Neural cell (in vitro differentiated cells): ENCODE measurements at regions not wholly inside any gene's neighbourhood (a gene's known extent, or its start where the extent isn't known, plus 50 kb on each side); places are given as distances from the start of the nearest gene placed in this dataset.

ENCODE experiments used
- H2AFZ ChIP-seq: fragments of 200-600, 300-800 bp; sonication (generic), shearing (Covaris generic); 2 replicates; pipeline ENCODE4 v1.6.0; 2014; ENCODE audit warnings: low read depth, mild to moderate bottlenecking, antibody characterized with exemption, low read length, moderate library complexity
- H3F3A ChIP-seq: fragments of 200-600 bp; shearing (Covaris generic); 2 replicates; pipeline ENCODE4 v1.6.1; 2016; ENCODE audit warnings: mild to moderate bottlenecking, moderate library complexity, mixed read lengths, antibody characterized with exemption, low read length; ENCODE audit not compliant: insufficient read depth, poor library complexity, severe bottlenecking
- H3K27ac ChIP-seq: fragments of 200-600, 300-800 bp; sonication (generic), shearing (Covaris generic); 2 replicates; pipeline ENCODE4 v1.5.1; 2014; ENCODE audit warnings: mild to moderate bottlenecking, low read length, moderate library complexity
- H3K27me3 ChIP-seq: fragments of 300-800, 200-600 bp; sonication (generic), shearing (Covaris generic); 2 replicates; pipeline ENCODE4 v1.6.0; 2014; ENCODE audit warnings: mild to moderate bottlenecking, low read depth, low read length, moderate library complexity; ENCODE audit not compliant: insufficient read depth
- H3K36me3 ChIP-seq: fragments of 300-800, 200-600 bp; sonication (generic), shearing (Covaris generic); 2 replicates; pipeline ENCODE4 v1.5.1; 2014; ENCODE audit warnings: mild to moderate bottlenecking, antibody characterized with exemption, low read length, moderate library complexity; ENCODE audit not compliant: insufficient read depth
- H3K4me2 ChIP-seq: fragments of 300-800, 200-600 bp; sonication (generic), shearing (Covaris generic); 2 replicates; pipeline ENCODE4 v1.6.0; 2014; ENCODE audit warnings: mild to moderate bottlenecking, low read length
- H3K4me3 ChIP-seq: fragments of 300-800, 200-600 bp; sonication (generic), shearing (Covaris generic); 2 replicates; pipeline ENCODE4 v1.5.1; 2014; ENCODE audit warnings: mild to moderate bottlenecking, low read length, moderate library complexity
- H3K79me2 ChIP-seq: fragments of 200-600 bp; shearing (Covaris generic); replicated peaks from 2 replicates; pipeline ENCODE4 v1.6.0; 2014; ENCODE audit warnings: mild to moderate bottlenecking, low read length, moderate library complexity; ENCODE audit not compliant: insufficient read depth
- H3K9ac ChIP-seq: fragments of 300-800, 200-600 bp; sonication (generic), shearing (Covaris generic); 2 replicates; pipeline ENCODE4 v1.6.1; 2016; ENCODE audit warnings: mild to moderate bottlenecking, low read length, mixed read lengths
- H3K9me2 ChIP-seq: fragments of 200-600 bp; shearing (Covaris generic); 2 replicates; pipeline ENCODE4 v1.6.1; 2016; ENCODE audit warnings: mild to moderate bottlenecking, low read length, mixed read lengths; ENCODE audit not compliant: insufficient read depth
- H3K9me3 ChIP-seq: fragments of 200-600, 300-800 bp; sonication (generic), shearing (Covaris generic); 2 replicates; pipeline ENCODE4 v1.6.1; 2016; ENCODE audit warnings: mild to moderate bottlenecking, mixed run types, low read length, moderate library complexity, mixed read lengths
- H4K20me1 ChIP-seq: fragments of 200-600 bp; shearing (Covaris generic); 2 replicates; pipeline ENCODE4 v1.6.1; 2016; ENCODE audit warnings: mild to moderate bottlenecking, mixed run types; ENCODE audit not compliant: insufficient read depth
- CTCF ChIP-seq: fragments of 450-650 bp; IDR thresholded peaks from 2 replicates; pipeline ENCODE4 v1.5.1; 2014; ENCODE audit warnings: antibody characterized with exemption, mild to moderate bottlenecking, moderate library complexity; ENCODE audit not compliant: poor library complexity, severe bottlenecking
- EP300 ChIP-seq: fragments of 450-650 bp; conservative IDR thresholded peaks from 2 replicates; pipeline ENCODE4 v1.6.1; 2014; ENCODE audit warnings: antibody characterized with exemption, mild to moderate bottlenecking, moderate library complexity; ENCODE audit not compliant: poor library complexity, severe bottlenecking
- EZH2 ChIP-seq: fragments of 200-600, 300-800 bp; shearing (Covaris generic), sonication (generic); IDR thresholded peaks from 2 replicates; pipeline ENCODE4 v1.6.1; 2014; ENCODE audit warnings: antibody characterized with exemption, low read length, borderline replicate concordance, mild to moderate bottlenecking; ENCODE audit not compliant: insufficient read depth, poor library complexity, severe bottlenecking
- MXI1 ChIP-seq: fragments of 450-650 bp; conservative IDR thresholded peaks from 2 replicates; pipeline ENCODE4 v1.6.1; 2014; ENCODE audit warnings: antibody characterized with exemption, mild to moderate bottlenecking; ENCODE audit not compliant: poor library complexity, severe bottlenecking
- POLR2AphosphoS5 ChIP-seq: IDR thresholded peaks from 2 replicates; pipeline ENCODE4 v1.6.1; 2012
- RAD21 ChIP-seq: fragments of 450-650 bp; conservative IDR thresholded peaks from 2 replicates; pipeline ENCODE4 v1.6.1; 2014; ENCODE audit warnings: antibody characterized with exemption, mild to moderate bottlenecking, moderate library complexity
- SMC3 ChIP-seq: fragments of 450-650 bp; conservative IDR thresholded peaks from 2 replicates; pipeline ENCODE4 v1.6.1; 2014; ENCODE audit warnings: antibody characterized with exemption, mild to moderate bottlenecking, moderate library complexity; ENCODE audit not compliant: poor library complexity
- TAF1 ChIP-seq: IDR thresholded peaks from 2 replicates; pipeline ENCODE4 v1.6.1; 2012; ENCODE audit warnings: low read depth
- TF ChIP-seq, protein P1 (sequence below): IDR thresholded peaks from 2 replicates; pipeline ENCODE4 v1.6.1; 2012; ENCODE audit warnings: borderline replicate concordance

DNA sequence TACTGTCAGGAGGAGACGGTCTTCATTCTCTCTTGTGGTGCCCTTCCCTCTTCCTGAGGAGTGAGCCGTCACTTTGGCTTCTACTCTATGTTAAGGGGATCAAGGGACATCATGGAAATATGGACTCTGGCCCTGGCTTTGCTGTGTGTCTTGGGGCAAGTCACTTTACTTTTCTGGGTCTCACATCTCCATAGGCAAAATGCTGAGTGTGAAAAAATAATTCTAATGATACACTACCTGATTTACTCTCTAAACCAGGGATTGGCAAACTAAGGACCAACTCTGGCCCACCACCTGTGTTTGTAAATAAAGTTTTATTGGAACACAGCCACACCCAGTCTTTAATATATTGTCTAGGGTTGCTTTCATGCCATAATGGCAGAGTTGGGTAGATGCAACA, 548.7 kb upstream of the CDH5 start:
- Histone ChIP-seq H3F3A (no peaks in the 10 kb centered on the region), H3K9ac (no peak overlapping the region), H4K20me1 (no peaks in the 10 kb centered on the region), H3K79me2 (no peaks in the 10 kb centered on the region), H3K9me2 (no peaks in the 10 kb centered on the region), H3K4me3 (no peak overlapping the region), H3K36me3 (no peaks in the 10 kb centered on the region), H3K27me3 (no peaks in the 10 kb centered on the region), H3K27ac (no peak overlapping the region), H3K4me2 (no peak overlapping the region), H2AFZ (no peak overlapping the region), H3K9me3 (no peaks in the 10 kb centered on the region)
- TF ChIP-seq POLR2AphosphoS5 = no peak
- no peak for TF ChIP-seq CTCF
- TF ChIP-seq SMC3 = no peak

DNA sequence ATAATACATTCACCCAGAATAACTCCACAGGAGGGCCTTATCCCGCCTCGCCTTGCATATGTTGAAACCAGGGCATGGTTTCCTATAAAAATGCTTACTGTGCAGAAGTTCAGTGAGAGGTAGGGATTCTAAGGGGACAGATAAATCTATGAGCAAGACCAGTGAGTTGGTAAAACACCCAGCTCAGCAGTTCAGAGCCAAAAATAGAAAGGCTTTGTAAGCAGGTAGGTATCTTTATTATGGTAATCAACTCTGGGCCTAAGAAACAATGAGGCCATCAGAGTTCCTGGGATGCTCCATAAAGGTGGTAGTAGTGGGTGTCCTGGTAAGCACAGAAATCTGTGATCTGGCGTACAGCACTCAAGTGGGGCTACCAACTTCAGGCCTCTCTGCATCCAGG, 549.4 kb upstream of the CDH5 start:
- Histone ChIP-seq H3K4me2 (no peak overlapping the region), H3K27ac (no peak overlapping the region), H2AFZ (no peak overlapping the region), H4K20me1 (no peaks in the 10 kb centered on the region), H3K36me3 (no peaks in the 10 kb centered on the region), H3K9me2 (no peaks in the 10 kb centered on the region), H3K9me3 (no peaks in the 10 kb centered on the region), H3K79me2 (no peaks in the 10 kb centered on the region), H3K9ac (no peak overlapping the region), H3K27me3 (no peaks in the 10 kb centered on the region), H3F3A (no peaks in the 10 kb centered on the region), H3K4me3 (no peak overlapping the region)
- TF ChIP-seq POLR2AphosphoS5 = no peak
- no peak for TF ChIP-seq EP300
- no peak for TF ChIP-seq EZH2
- TF ChIP-seq TAF1 = no peak
- TF ChIP-seq SMC3 = no peak
- no peak for TF ChIP-seq MXI1
- no peak for TF ChIP-seq CTCF
- TF ChIP-seq, protein P1, sequence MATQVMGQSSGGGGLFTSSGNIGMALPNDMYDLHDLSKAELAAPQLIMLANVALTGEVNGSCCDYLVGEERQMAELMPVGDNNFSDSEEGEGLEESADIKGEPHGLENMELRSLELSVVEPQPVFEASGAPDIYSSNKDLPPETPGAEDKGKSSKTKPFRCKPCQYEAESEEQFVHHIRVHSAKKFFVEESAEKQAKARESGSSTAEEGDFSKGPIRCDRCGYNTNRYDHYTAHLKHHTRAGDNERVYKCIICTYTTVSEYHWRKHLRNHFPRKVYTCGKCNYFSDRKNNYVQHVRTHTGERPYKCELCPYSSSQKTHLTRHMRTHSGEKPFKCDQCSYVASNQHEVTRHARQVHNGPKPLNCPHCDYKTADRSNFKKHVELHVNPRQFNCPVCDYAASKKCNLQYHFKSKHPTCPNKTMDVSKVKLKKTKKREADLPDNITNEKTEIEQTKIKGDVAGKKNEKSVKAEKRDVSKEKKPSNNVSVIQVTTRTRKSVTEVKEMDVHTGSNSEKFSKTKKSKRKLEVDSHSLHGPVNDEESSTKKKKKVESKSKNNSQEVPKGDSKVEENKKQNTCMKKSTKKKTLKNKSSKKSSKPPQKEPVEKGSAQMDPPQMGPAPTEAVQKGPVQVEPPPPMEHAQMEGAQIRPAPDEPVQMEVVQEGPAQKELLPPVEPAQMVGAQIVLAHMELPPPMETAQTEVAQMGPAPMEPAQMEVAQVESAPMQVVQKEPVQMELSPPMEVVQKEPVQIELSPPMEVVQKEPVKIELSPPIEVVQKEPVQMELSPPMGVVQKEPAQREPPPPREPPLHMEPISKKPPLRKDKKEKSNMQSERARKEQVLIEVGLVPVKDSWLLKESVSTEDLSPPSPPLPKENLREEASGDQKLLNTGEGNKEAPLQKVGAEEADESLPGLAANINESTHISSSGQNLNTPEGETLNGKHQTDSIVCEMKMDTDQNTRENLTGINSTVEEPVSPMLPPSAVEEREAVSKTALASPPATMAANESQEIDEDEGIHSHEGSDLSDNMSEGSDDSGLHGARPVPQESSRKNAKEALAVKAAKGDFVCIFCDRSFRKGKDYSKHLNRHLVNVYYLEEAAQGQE = no peak
- no peak for TF ChIP-seq RAD21
